Activated T-helper 2 cell treated with anti-CD3 and anti-CD28 coated beads, Interferon-gamma antibody, Interleukin-2, Interleukin-4, amounts not matched to agents 10 μg/mL and 5 μg/mL and 100 μg/mL, durations not matched to agents 14 hours and 24 hours and 36 hours (primary cell): ENCODE measurements at regions not wholly inside any gene's neighbourhood (a gene's known extent, or its start where the extent isn't known, plus 50 kb on each side); places are given as distances from the start of the nearest gene placed in this dataset.
"Not testable (repeated sequence)": the region's sequence is repeated elsewhere in the genome, so short reads cannot be mapped to it uniquely, and the experiment has no call there.

Experiments
- DNase-seq: peaks from one replicate; pipeline ENCODE4 v3.0.0; 2021; ENCODE audit warnings: low spot score
- H3K27ac Mint-ChIP-seq: one replicate; pipeline ENCODE4 v1.8.0; 2021; ENCODE audit warnings: mixed read lengths
- H3K27me3 Mint-ChIP-seq: one replicate; pipeline ENCODE4 v1.8.0; 2021; ENCODE audit warnings: low read depth, mixed read lengths
- H3K36me3 Mint-ChIP-seq: one replicate; pipeline ENCODE4 v1.8.0; 2021; ENCODE audit warnings: low read depth, mixed read lengths
- H3K4me1 Mint-ChIP-seq: one replicate; pipeline ENCODE4 v1.8.0; 2021; ENCODE audit warnings: low read depth, mixed read lengths
- H3K4me3 Mint-ChIP-seq: one replicate; pipeline ENCODE4 v1.8.0; 2021; ENCODE audit warnings: low read depth, mild to moderate bottlenecking, moderate library complexity, mixed read lengths
- H3K9me3 Mint-ChIP-seq: one replicate; pipeline ENCODE4 v1.8.0; 2021; ENCODE audit warnings: mixed read lengths
- intact Hi-C: fragments of 100-400 bp; cut with micrococcal nuclease; formaldehyde crosslinking; loops from one replicate; pipeline ENCODE4 v1.15.1; 2023

- intact Hi-C loops, result no loop called here
- Mint-ChIP-seq H3K27me3 (no peaks in the 10 kb centered on the region), H3K4me3 (no peak overlapping the region), H3K4me1 (no peaks in the 10 kb centered on the region), H3K9me3 (no peaks in the 10 kb centered on the region), H3K36me3 (no peaks in the 10 kb centered on the region), H3K27ac (no peak overlapping the region)
- DNase-seq, result no peak
Measured at GRCh38 chr6:140275725-140276124, 901.3 kb upstream of the CITED2 start.

GRCh38 chr6:140274548-140274947, 900.1 kb upstream of the CITED2 start:
- H3K9me3 Mint-ChIP-seq, result no peaks in the 10 kb centered on the region
- H3K4me3 Mint-ChIP-seq, result no peak overlapping the region
- intact Hi-C loops, result no loop called here
- H3K27ac Mint-ChIP-seq, result no peak overlapping the region
- no peaks in the 10 kb centered on the region for H3K4me1 Mint-ChIP-seq
- no peaks in the 10 kb centered on the region for H3K36me3 Mint-ChIP-seq
- no peaks in the 10 kb centered on the region for H3K27me3 Mint-ChIP-seq
- DNase-seq, result no peak

GRCh38 chr6:140271759-140272377, 897.4 kb upstream of the CITED2 start:
- Mint-ChIP-seq H3K36me3 (no peaks in the 10 kb centered on the region), H3K27ac (no peak overlapping the region), H3K4me1 (no peaks in the 10 kb centered on the region), H3K4me3 (no peak overlapping the region), H3K27me3 (no peaks in the 10 kb centered on the region), H3K9me3 (no peaks in the 10 kb centered on the region)
- intact Hi-C loops, result no loop called here
- DNase-seq, result no peak

- no peaks in the 10 kb centered on the region for H3K27me3 Mint-ChIP-seq
- H3K4me1 Mint-ChIP-seq, result no peaks in the 10 kb centered on the region
- H3K36me3 Mint-ChIP-seq, result no peaks in the 10 kb centered on the region
Measured at GRCh38 chr6:140269591-140270165, 895.2 kb upstream of the CITED2 start.

GRCh38 chr6:140264431-140264830, 890.0 kb upstream of the CITED2 start:
- intact Hi-C loops, result no loop called here
- Mint-ChIP-seq H3K27ac (no peak overlapping the region), H3K36me3 (no peaks in the 10 kb centered on the region), H3K4me1 (no peaks in the 10 kb centered on the region), H3K9me3 (no peaks in the 10 kb centered on the region), H3K27me3 (no peaks in the 10 kb centered on the region), H3K4me3 (no peak overlapping the region)
- no peak for DNase-seq

More at GRCh38 chr6:140269591-140270165, 895.2 kb upstream of the CITED2 start:
- intact Hi-C loops, result no loop called here
- no peak for DNase-seq
- H3K4me3 Mint-ChIP-seq, result no peak overlapping the region
- H3K27ac Mint-ChIP-seq, result no peak overlapping the region
- H3K9me3 Mint-ChIP-seq, result no peaks in the 10 kb centered on the region

GRCh38 chr6:140258302-140258701, 883.9 kb upstream of the CITED2 start:
- H3K4me3 Mint-ChIP-seq, intact Hi-C loops, H3K9me3 Mint-ChIP-seq, H3K4me1 Mint-ChIP-seq, H3K27ac Mint-ChIP-seq, H3K27me3 Mint-ChIP-seq, DNase-seq, H3K36me3 Mint-ChIP-seq: not testable (repeated sequence)

GRCh38 chr6:140256248-140256647, 881.8 kb upstream of the CITED2 start:
- H3K4me3 Mint-ChIP-seq, result no peak overlapping the region
- H3K36me3 Mint-ChIP-seq, result no peaks in the 10 kb centered on the region
- no peaks in the 10 kb centered on the region for H3K27me3 Mint-ChIP-seq
- DNase-seq, result no peak
- no peaks in the 10 kb centered on the region for H3K9me3 Mint-ChIP-seq
- intact Hi-C loops, result no loop called here
- no peak overlapping the region for H3K27ac Mint-ChIP-seq
- no peaks in the 10 kb centered on the region for H3K4me1 Mint-ChIP-seq

GRCh38 chr6:140253096-140253495, 878.6 kb upstream of the CITED2 start:
- intact Hi-C loops, result no loop called here
- H3K9me3 Mint-ChIP-seq, result no peaks in the 10 kb centered on the region
- DNase-seq, result no peak
- H3K36me3 Mint-ChIP-seq, result no peaks in the 10 kb centered on the region
- no peaks in the 10 kb centered on the region for H3K27me3 Mint-ChIP-seq
- H3K27ac Mint-ChIP-seq, result no peak overlapping the region
- H3K4me1 Mint-ChIP-seq, result no peaks in the 10 kb centered on the region
- H3K4me3 Mint-ChIP-seq, result no peak overlapping the region

- H3K36me3 Mint-ChIP-seq, result no peaks in the 10 kb centered on the region
- H3K4me3 Mint-ChIP-seq, result no peak overlapping the region
- intact Hi-C loops, result no loop called here
- no peak overlapping the region for H3K27ac Mint-ChIP-seq
- no peak for DNase-seq
- H3K4me1 Mint-ChIP-seq, result no peaks in the 10 kb centered on the region
- H3K27me3 Mint-ChIP-seq, result no peaks in the 10 kb centered on the region
- H3K9me3 Mint-ChIP-seq, result no peaks in the 10 kb centered on the region
Measured at GRCh38 chr6:140252099-140252498, 877.7 kb upstream of the CITED2 start.

GRCh38 chr6:140245296-140246040, 871.0 kb upstream of the CITED2 start:
- H3K4me1 Mint-ChIP-seq, result no peaks in the 10 kb centered on the region

GRCh38 chr6:140237251-140237650, 862.8 kb upstream of the CITED2 start:
- H3K27me3 Mint-ChIP-seq, result no peaks in the 10 kb centered on the region
- peaks cover 5% of the 10 kb centered on the region for H3K9me3 Mint-ChIP-seq
- H3K36me3 Mint-ChIP-seq, result no peaks in the 10 kb centered on the region
- no peak overlapping the region for H3K4me3 Mint-ChIP-seq
- no peaks in the 10 kb centered on the region for H3K4me1 Mint-ChIP-seq
- intact Hi-C loops, result no loop called here
- no peak overlapping the region for H3K27ac Mint-ChIP-seq
- no peak for DNase-seq

More at GRCh38 chr6:140245296-140246040, 871.0 kb upstream of the CITED2 start:
- Mint-ChIP-seq H3K36me3 (no peaks in the 10 kb centered on the region), H3K4me3 (no peak overlapping the region), H3K27ac (no peak overlapping the region), H3K9me3 (no peaks in the 10 kb centered on the region), H3K27me3 (no peaks in the 10 kb centered on the region)
- DNase-seq, result no peak
- intact Hi-C loops, result no loop called here

- no peaks in the 10 kb centered on the region for H3K4me1 Mint-ChIP-seq
- peaks cover 5% of the 10 kb centered on the region for H3K9me3 Mint-ChIP-seq
- H3K4me3 Mint-ChIP-seq, result no peak overlapping the region
- DNase-seq, result no peak
- intact Hi-C loops, result no loop called here
- H3K27me3 Mint-ChIP-seq, result no peaks in the 10 kb centered on the region
- H3K27ac Mint-ChIP-seq, result no peak overlapping the region
- no peaks in the 10 kb centered on the region for H3K36me3 Mint-ChIP-seq
Measured at GRCh38 chr6:140236732-140237131, 862.3 kb upstream of the CITED2 start.

- H3K4me1 Mint-ChIP-seq, result no peaks in the 10 kb centered on the region
- DNase-seq, result no peak
- H3K36me3 Mint-ChIP-seq, result no peaks in the 10 kb centered on the region
- H3K4me3 Mint-ChIP-seq, result no peak overlapping the region
- intact Hi-C loops, result no loop called here
- no peaks in the 10 kb centered on the region for H3K27me3 Mint-ChIP-seq
- H3K27ac Mint-ChIP-seq, result no peak overlapping the region
- H3K9me3 Mint-ChIP-seq, result peaks cover 11% of the 10 kb centered on the region
Measured at GRCh38 chr6:140230282-140230681, 855.8 kb upstream of the CITED2 start.
